ENCODE measurements at regions not wholly inside any gene's neighbourhood (a gene's known extent, or its start where the extent isn't known, plus 50 kb on each side); places are given as distances from the start of the nearest gene placed in this dataset.

- TF ChIP-seq, protein P1, sequence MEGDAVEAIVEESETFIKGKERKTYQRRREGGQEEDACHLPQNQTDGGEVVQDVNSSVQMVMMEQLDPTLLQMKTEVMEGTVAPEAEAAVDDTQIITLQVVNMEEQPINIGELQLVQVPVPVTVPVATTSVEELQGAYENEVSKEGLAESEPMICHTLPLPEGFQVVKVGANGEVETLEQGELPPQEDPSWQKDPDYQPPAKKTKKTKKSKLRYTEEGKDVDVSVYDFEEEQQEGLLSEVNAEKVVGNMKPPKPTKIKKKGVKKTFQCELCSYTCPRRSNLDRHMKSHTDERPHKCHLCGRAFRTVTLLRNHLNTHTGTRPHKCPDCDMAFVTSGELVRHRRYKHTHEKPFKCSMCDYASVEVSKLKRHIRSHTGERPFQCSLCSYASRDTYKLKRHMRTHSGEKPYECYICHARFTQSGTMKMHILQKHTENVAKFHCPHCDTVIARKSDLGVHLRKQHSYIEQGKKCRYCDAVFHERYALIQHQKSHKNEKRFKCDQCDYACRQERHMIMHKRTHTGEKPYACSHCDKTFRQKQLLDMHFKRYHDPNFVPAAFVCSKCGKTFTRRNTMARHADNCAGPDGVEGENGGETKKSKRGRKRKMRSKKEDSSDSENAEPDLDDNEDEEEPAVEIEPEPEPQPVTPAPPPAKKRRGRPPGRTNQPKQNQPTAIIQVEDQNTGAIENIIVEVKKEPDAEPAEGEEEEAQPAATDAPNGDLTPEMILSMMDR (IDR thresholded peaks at IDR 0.05): no peak
- TF ChIP-seq POLR2A (IDR thresholded peaks at IDR 0.05): no peak
These were observed 79.5 kb upstream of the PIP5K1B start for GRCh38 chr9:68625559-68625958.

Data from prostate gland (tissue), 2 donors.